C4-2B (cell line): ENCODE measurements at regions not wholly inside any gene's neighbourhood (a gene's known extent, or its start where the extent isn't known, plus 50 kb on each side); places are given as distances from the start of the nearest gene placed in this dataset.

Source experiments
- ZFX ChIP-seq: fragments of 450-650 bp; IDR thresholded peaks from 2 replicates; pipeline ENCODE4 v1.6.1; 2017
- TF ChIP-seq, protein P1 (sequence below): fragments of 450-650 bp; conservative IDR thresholded peaks from 2 replicates; pipeline ENCODE4 v1.5.1; 2017; ENCODE audit warnings: mild to moderate bottlenecking

DNA sequence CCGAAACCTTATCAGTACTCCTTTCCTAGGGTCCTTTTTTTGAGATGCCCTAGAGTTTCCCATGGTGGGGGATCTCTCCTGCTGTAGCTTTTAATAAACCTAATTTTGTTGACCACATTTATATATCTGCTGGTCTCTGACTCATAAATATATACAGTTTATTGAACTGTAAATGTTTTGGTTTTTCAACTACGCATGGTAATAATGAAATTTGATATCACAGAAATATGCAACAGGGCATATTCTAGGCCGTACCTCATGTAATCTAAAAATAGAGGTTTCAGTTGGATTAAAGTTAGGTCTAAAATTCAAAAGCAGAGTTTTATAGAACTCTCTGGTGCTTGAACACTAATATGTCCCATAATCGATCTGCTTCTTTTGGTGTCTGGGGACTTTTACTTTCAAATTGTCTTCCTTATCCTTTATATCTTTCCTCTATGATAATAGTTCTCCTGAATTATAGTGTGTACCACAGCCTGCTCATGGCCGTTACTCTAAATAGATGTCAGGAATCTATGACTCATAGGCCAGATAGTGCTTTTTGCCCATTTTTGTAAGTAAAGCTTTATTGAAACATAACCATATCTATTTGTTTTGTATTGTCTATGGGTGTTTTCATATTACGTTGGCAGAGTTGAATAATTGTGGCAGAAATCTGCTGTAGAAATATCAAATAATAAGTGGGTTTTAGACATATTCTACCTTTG, 324.8 kb upstream of the PCDH9 start:
- TF ChIP-seq, protein P1, sequence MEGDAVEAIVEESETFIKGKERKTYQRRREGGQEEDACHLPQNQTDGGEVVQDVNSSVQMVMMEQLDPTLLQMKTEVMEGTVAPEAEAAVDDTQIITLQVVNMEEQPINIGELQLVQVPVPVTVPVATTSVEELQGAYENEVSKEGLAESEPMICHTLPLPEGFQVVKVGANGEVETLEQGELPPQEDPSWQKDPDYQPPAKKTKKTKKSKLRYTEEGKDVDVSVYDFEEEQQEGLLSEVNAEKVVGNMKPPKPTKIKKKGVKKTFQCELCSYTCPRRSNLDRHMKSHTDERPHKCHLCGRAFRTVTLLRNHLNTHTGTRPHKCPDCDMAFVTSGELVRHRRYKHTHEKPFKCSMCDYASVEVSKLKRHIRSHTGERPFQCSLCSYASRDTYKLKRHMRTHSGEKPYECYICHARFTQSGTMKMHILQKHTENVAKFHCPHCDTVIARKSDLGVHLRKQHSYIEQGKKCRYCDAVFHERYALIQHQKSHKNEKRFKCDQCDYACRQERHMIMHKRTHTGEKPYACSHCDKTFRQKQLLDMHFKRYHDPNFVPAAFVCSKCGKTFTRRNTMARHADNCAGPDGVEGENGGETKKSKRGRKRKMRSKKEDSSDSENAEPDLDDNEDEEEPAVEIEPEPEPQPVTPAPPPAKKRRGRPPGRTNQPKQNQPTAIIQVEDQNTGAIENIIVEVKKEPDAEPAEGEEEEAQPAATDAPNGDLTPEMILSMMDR: no peak
- TF ChIP-seq ZFX: no peak
